ENCODE measurements at regions not wholly inside any gene's neighbourhood (a gene's known extent, or its start where the extent isn't known, plus 50 kb on each side); places are given as distances from the start of the nearest gene placed in this dataset.
A peak's percentile ranks its signal among the peaks of the same experiment; 100 is the strongest.
"Not testable (repeated sequence)": the region's sequence is repeated elsewhere in the genome, so short reads cannot be mapped to it uniquely, and the experiment has no call there.

- DNase-seq (ENCODE audit: low spot score) = peak; percentile 37
Measured at GRCh38 chrY:7806592-7807515, 895.3 kb upstream of the AMELY start.

GRCh38 chrY:7805624-7806023 is 894.1 kb upstream of the AMELY start:
- DNase-seq (ENCODE audit: low spot score) = no peak

GRCh38 chrY:7803737-7804136 is 892.2 kb upstream of the AMELY start:
- no peak for DNase-seq (ENCODE audit: low spot score)

- no peak for DNase-seq (ENCODE audit: low spot score)
Measured at GRCh38 chrY:7796128-7796527, 884.6 kb upstream of the AMELY start.

- peak; percentile 39 for DNase-seq (ENCODE audit: low spot score)
Measured at GRCh38 chrY:7794441-7794840, 882.9 kb upstream of the AMELY start.

- no peak for DNase-seq (ENCODE audit: low spot score)
Measured at GRCh38 chrY:7793989-7794388, 882.4 kb upstream of the AMELY start.

- DNase-seq (ENCODE audit: low spot score) = no peak
Measured at GRCh38 chrY:7792431-7792830, 880.9 kb upstream of the AMELY start.

- DNase-seq (ENCODE audit: low spot score) = no peak
Measured at GRCh38 chrY:7781501-7781900, 869.9 kb upstream of the AMELY start.

GRCh38 chrY:7775436-7775835 is 863.9 kb upstream of the AMELY start:
- not testable (repeated sequence) for DNase-seq (ENCODE audit: low spot score)

GRCh38 chrY:7771771-7772170 is 860.2 kb upstream of the AMELY start:
- no peak for DNase-seq (ENCODE audit: low spot score)

- no peak for DNase-seq (ENCODE audit: low spot score)
Measured at GRCh38 chrY:7769790-7770375, 858.3 kb upstream of the AMELY start.

GRCh38 chrY:7768901-7769300 is 857.3 kb upstream of the AMELY start:
- DNase-seq (ENCODE audit: low spot score) = no peak

- no peak for DNase-seq (ENCODE audit: low spot score)
Measured at GRCh38 chrY:7753711-7754110, 842.2 kb upstream of the AMELY start.

- DNase-seq (ENCODE audit: low spot score) = no peak
Measured at GRCh38 chrY:7746781-7747180, 835.2 kb upstream of the AMELY start.

GRCh38 chrY:7745581-7745901 is 834.0 kb upstream of the AMELY start:
- DNase-seq (ENCODE audit: low spot score) = no peak

- DNase-seq (ENCODE audit: low spot score) = peak; percentile 9
Measured at GRCh38 chrY:7744691-7745580, 833.4 kb upstream of the AMELY start.

GRCh38 chrY:7736847-7737365 is 825.4 kb upstream of the AMELY start:
- no peak for DNase-seq (ENCODE audit: low spot score)

GRCh38 chrY:7731651-7732050 is 820.1 kb upstream of the AMELY start:
- no peak for DNase-seq (ENCODE audit: low spot score)

- no peak for DNase-seq (ENCODE audit: low spot score)
Measured at GRCh38 chrY:7730664-7731063, 819.1 kb upstream of the AMELY start.

GRCh38 chrY:7730071-7730470 is 818.5 kb upstream of the AMELY start:
- no peak for DNase-seq (ENCODE audit: low spot score)

- peak; percentile 11 for DNase-seq (ENCODE audit: low spot score)
Measured at GRCh38 chrY:7729318-7730011, 817.9 kb upstream of the AMELY start.

GRCh38 chrY:7728935-7729317 is 817.4 kb upstream of the AMELY start:
- no peak for DNase-seq (ENCODE audit: low spot score)
